K562 (cell line): ENCODE measurements at regions not wholly inside any gene's neighbourhood (a gene's known extent, or its start where the extent isn't known, plus 50 kb on each side); places are given as distances from the start of the nearest gene placed in this dataset.

ENCODE experiments used
- ATAC-seq: fragments of 200-7000 bp; cut with Tn5 transposase; 3 replicates; pipeline ENCODE4 v1.9.1; 2020; ENCODE audit warnings: moderate library complexity
- BruUV-seq: library from RNA; stranded (reverse); fragments of 400-500 nt; replicated peaks from 2 replicates; lab custom pipeline; 2021; lab: Mats Ljungman, UMichigan
- CTCF ChIA-PET: fragments of 300-600 bp; formaldehyde crosslinking; extraction: SDS; loops from one replicate; lab custom pipeline; 2021; ENCODE audit warnings: low intra/inter-chr PET ratio; lab: Yijun Ruan, JAX
- POLR2A ChIA-PET: fragments of 300-600, 350-650 bp; sonication (Branson Sonifier 250); formaldehyde crosslinking; extraction: SDS; loops from one replicate; lab custom pipeline; 2021; ENCODE audit warnings: antibody characterized with exemption, inconsistent platforms; lab: Yijun Ruan, JAX
- DNase-seq, 4 experiments: peaks; one replicate each; pipeline versions ENCODE4 v3.0.0 to v3.0.0-alpha.2; 2011 to 2018; ENCODE audit warnings: low spot score in 3 of 4, mixed read lengths in 3 of 4; ENCODE audit errors: extremely low read depth in 1 of 4
- FAIRE-seq: peaks from 2 replicates; lab custom pipeline; 2011; peaks lifted over from hg19 to GRCh38; lab: Jason Lieb, UNC
- H2AFZ ChIP-seq: 2 replicates; pipeline ENCODE4 v1.6.0; 2011; ENCODE audit warnings: low read depth, low read length, control low read depth, inconsistent platforms
- H3K27ac ChIP-seq: fragments of 200-600 bp; 3 replicates; pipeline ENCODE4 v1.8.0; 2011; ENCODE audit warnings: low read depth, mild to moderate bottlenecking, control low read depth, inconsistent platforms, low read length, moderate library complexity, mixed read lengths; ENCODE audit errors: extremely low read depth
- H3K27me3 ChIP-seq, 2 experiments: fragments of 300-600 bp in 1 of 2; 2 replicates in 1 of 2; 3 replicates in 1 of 2; pipeline versions ENCODE4 v1.6.0 to v1.8.0; 2011; ENCODE audit warnings: inconsistent platforms in 2 of 2, low read length in 2 of 2, mild to moderate bottlenecking in 1 of 2, mixed read lengths in 1 of 2, moderate library complexity in 1 of 2; ENCODE audit not compliant: control insufficient read depth in 2 of 2, insufficient read depth in 2 of 2
- H3K36me3 ChIP-seq: fragments of 300-600 bp; 3 replicates; pipeline ENCODE4 v1.8.0; 2011; ENCODE audit warnings: mild to moderate bottlenecking, low read length, inconsistent platforms; ENCODE audit not compliant: control insufficient read depth, insufficient read depth
- H3K4me1 ChIP-seq, 2 experiments: fragments of 200-600 bp in 1 of 2; replicated peaks in 1 of 2; 2 replicates in 1 of 2; 3 replicates in 1 of 2; pipeline versions ENCODE4 v1.5.1 to v1.8.0; 2011; ENCODE audit warnings: inconsistent platforms in 2 of 2, low read length in 2 of 2, mild to moderate bottlenecking in 1 of 2, mixed read lengths in 1 of 2, moderate library complexity in 1 of 2; ENCODE audit not compliant: control insufficient read depth in 2 of 2, insufficient read depth in 2 of 2
- H3K4me2 ChIP-seq: 2 replicates; pipeline ENCODE4 v1.6.1; 2011; ENCODE audit warnings: low read length, control low read depth, inconsistent platforms, mixed read lengths; ENCODE audit not compliant: insufficient read depth
- H3K4me3 ChIP-seq: fragments of 200-600 bp; sonication (generic), shearing (Covaris generic); 2 replicates; pipeline ENCODE4 v1.5.1; 2016; ENCODE audit warnings: control low read depth, inconsistent platforms
- H3K79me2 ChIP-seq: fragments of 200-600 bp; 3 replicates; pipeline ENCODE4 v1.8.0; 2011; ENCODE audit warnings: low read length, inconsistent platforms; ENCODE audit not compliant: control insufficient read depth, insufficient read depth
- H3K9ac ChIP-seq, 2 experiments: 2 replicates each; pipeline versions ENCODE4 v1.6.0 to v1.6.1; 2011; ENCODE audit warnings: low read depth in 2 of 2, low read length in 2 of 2, control low read depth in 1 of 2, inconsistent platforms in 1 of 2, mild to moderate bottlenecking in 1 of 2, mixed read lengths in 1 of 2; ENCODE audit not compliant: insufficient read depth in 1 of 2
- H3K9me1 ChIP-seq: one replicate; pipeline ENCODE4 v1.6.0; 2011; ENCODE audit warnings: inconsistent platforms, mild to moderate bottlenecking, low read length, moderate library complexity; ENCODE audit not compliant: control insufficient read depth, insufficient read depth
- H3K9me3 ChIP-seq: replicated peaks from 2 replicates; pipeline ENCODE4 v1.5.1; 2011; ENCODE audit warnings: low read depth, low read length, inconsistent platforms; ENCODE audit not compliant: control insufficient read depth, insufficient read depth
- H4K20me1 ChIP-seq: replicated peaks from 2 replicates; pipeline ENCODE4 v1.6.1; 2011; ENCODE audit warnings: low read length, inconsistent platforms, mixed read lengths; ENCODE audit not compliant: control insufficient read depth, insufficient read depth
- CUX1 ChIP-seq: fragments of 200-800 bp; sonication (Bioruptor generic); IDR thresholded peaks from 2 replicates; pipeline ENCODE4 v1.6.1; 2016; ENCODE audit warnings: missing genetic modification characterization, missing compliant biosample characterization
- ETV1 ChIP-seq: fragments of 450-650 bp; conservative IDR thresholded peaks from 2 replicates; pipeline ENCODE4 v1.6.1; 2016; ENCODE audit warnings: missing genetic modification characterization, control low read depth, low read depth, missing compliant biosample characterization
- FIP1L1 ChIP-seq: fragments of 200-400 bp; formaldehyde crosslinking; IDR thresholded peaks from 2 replicates; pipeline ENCODE4 v1.6.1; 2018; ENCODE audit warnings: mild to moderate bottlenecking, low read depth, low read length; ENCODE audit not compliant: poor library complexity, severe bottlenecking
- HDAC2 ChIP-seq: fragments of 450-650 bp; IDR thresholded peaks from 2 replicates; pipeline ENCODE4 v1.6.1; 2016; ENCODE audit warnings: mild to moderate bottlenecking
- MTF1 ChIP-seq: fragments of 250-450 bp; sonication (Bioruptor Pico); IDR thresholded peaks from 2 replicates; pipeline ENCODE4 v1.9.0; 2021; ENCODE audit warnings: moderate library complexity, mild to moderate bottlenecking, inconsistent platforms, borderline replicate concordance
- ZFPM2 ChIP-seq: fragments of 250-450 bp; sonication (Bioruptor Pico); IDR thresholded peaks from 2 replicates; pipeline ENCODE4 v1.5.1; 2022; ENCODE audit warnings: mild to moderate bottlenecking
- ZNF785 ChIP-seq: fragments of 250-450 bp; sonication (Bioruptor Pico); IDR thresholded peaks from 2 replicates; pipeline ENCODE4 v1.4.0; 2020; ENCODE audit warnings: mild to moderate bottlenecking
- WGBS: fragments of 100-300 bp; shearing (Covaris generic); methylation state at CpG from one replicate; pipeline ENCODE4 v1.1.6; 2016; ENCODE audit warnings: low coverage, mixed read lengths; ENCODE audit not compliant: insufficient coverage; ENCODE audit errors: missing lambda C conversion rate; 5-methylcytosine and 5-hydroxymethylcytosine counted together
- in situ Hi-C: fragments of 300-500 bp; cut with MboI; formaldehyde crosslinking; loops from 4 replicates; pipeline ENCODE4 v1.15.0; 2018; ENCODE audit warnings: inconsistent platforms, mixed read lengths
- intact Hi-C: fragments of 100-400 bp; cut with micrococcal nuclease; formaldehyde crosslinking; loops from 2 replicates; pipeline ENCODE4 v1.14.2; 2022
- TF ChIP-seq, protein P1 (sequence below): fragments of 250-450 bp; sonication (Bioruptor Pico); IDR thresholded peaks from 2 replicates; pipeline ENCODE4 v1.8.0; 2021; ENCODE audit warnings: mild to moderate bottlenecking, moderate library complexity
- TF ChIP-seq, protein P2 (sequence below): fragments of 250-450 bp; sonication (Bioruptor Pico); IDR thresholded peaks from 2 replicates; pipeline ENCODE4 v1.8.0; 2022; ENCODE audit warnings: moderate library complexity, mild to moderate bottlenecking, inconsistent platforms
- TF ChIP-seq, protein P3 (sequence below): fragments of 250-450 bp; sonication (Bioruptor Pico); IDR thresholded peaks from 2 replicates; pipeline ENCODE4 v1.8.0; 2022; ENCODE audit warnings: inconsistent platforms, mild to moderate bottlenecking, moderate library complexity, borderline replicate concordance
- TF ChIP-seq, protein P4 (sequence below): sonication (generic); formaldehyde crosslinking; IDR thresholded peaks from 2 replicates; pipeline ENCODE4 v1.9.0; 2022; ENCODE audit warnings: mild to moderate bottlenecking, missing genetic modification reagents

GRCh38 chr15:69962561-69962960 is 135.2 kb downstream of the TLE3 start:
- ChIA-PET POLR2A (interaction anchor here (0.6 to 1.0 kb wide), 2 partner anchors 13 kb away, joined by 3 read pairs; no protein-coding TSS in a partner anchor), CTCF (no interaction called here)
- Histone ChIP-seq H3K4me3 (no peak overlapping the region), H3K9me1 (no peaks in the 10 kb centered on the region), H3K27ac (no peak overlapping the region), H3K36me3 (no peaks in the 10 kb centered on the region), H2AFZ (no peak overlapping the region), H3K27me3 (peaks cover 0 to 4% of the 10 kb centered on the region in 2 experiments; a peak in 1 of 5 replicates), H3K4me1 (no peaks in the 10 kb centered on the region), H3K9ac (no peak overlapping the region), H3K4me2 (no peak overlapping the region), H4K20me1 (no peaks in the 10 kb centered on the region), H3K9me3 (no peaks in the 10 kb centered on the region), H3K79me2 (no peaks in the 10 kb centered on the region)
- no TSS peak for BruUV-seq
- WGBS, result 0% methylated on average over 1 of the region's 1 CpG
- intact Hi-C loops, result no loop called here
- DNase-seq (no peak), ATAC-seq (no peak), FAIRE-seq (no peak)
- in situ Hi-C loops, result no loop called here
- TF ChIP-seq ZFPM2 (CRISPR knock-in tag) (no peak), MTF1 (CRISPR knock-in tag) (no peak), CUX1 (no peak), ETV1 (tag) (no peak), FIP1L1 (no peak), HDAC2 (no peak), ZNF785 (no peak)
- TF ChIP-seq, protein P1, sequence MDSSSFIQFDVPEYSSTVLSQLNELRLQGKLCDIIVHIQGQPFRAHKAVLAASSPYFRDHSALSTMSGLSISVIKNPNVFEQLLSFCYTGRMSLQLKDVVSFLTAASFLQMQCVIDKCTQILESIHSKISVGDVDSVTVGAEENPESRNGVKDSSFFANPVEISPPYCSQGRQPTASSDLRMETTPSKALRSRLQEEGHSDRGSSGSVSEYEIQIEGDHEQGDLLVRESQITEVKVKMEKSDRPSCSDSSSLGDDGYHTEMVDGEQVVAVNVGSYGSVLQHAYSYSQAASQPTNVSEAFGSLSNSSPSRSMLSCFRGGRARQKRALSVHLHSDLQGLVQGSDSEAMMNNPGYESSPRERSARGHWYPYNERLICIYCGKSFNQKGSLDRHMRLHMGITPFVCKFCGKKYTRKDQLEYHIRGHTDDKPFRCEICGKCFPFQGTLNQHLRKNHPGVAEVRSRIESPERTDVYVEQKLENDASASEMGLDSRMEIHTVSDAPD (CRISPR knock-in tag), result no peak
- TF ChIP-seq, protein P2, sequence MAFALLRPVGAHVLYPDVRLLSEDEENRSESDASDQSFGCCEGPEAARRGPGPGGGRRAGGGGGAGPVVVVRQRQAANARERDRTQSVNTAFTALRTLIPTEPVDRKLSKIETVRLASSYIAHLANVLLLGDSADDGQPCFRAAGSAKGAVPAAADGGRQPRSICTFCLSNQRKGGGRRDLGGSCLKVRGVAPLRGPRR (CRISPR knock-in tag), result no peak
- TF ChIP-seq, protein P3, sequence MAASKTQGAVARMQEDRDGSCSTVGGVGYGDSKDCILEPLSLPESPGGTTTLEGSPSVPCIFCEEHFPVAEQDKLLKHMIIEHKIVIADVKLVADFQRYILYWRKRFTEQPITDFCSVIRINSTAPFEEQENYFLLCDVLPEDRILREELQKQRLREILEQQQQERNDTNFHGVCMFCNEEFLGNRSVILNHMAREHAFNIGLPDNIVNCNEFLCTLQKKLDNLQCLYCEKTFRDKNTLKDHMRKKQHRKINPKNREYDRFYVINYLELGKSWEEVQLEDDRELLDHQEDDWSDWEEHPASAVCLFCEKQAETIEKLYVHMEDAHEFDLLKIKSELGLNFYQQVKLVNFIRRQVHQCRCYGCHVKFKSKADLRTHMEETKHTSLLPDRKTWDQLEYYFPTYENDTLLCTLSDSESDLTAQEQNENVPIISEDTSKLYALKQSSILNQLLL (CRISPR knock-in tag), result no peak
- TF ChIP-seq, protein P4, sequence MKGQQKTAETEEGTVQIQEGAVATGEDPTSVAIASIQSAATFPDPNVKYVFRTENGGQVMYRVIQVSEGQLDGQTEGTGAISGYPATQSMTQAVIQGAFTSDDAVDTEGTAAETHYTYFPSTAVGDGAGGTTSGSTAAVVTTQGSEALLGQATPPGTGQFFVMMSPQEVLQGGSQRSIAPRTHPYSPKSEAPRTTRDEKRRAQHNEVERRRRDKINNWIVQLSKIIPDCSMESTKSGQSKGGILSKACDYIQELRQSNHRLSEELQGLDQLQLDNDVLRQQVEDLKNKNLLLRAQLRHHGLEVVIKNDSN (CRISPR knock-in tag), result no peak
